Parathyroid adenoma (tissue), 2 donors: ENCODE measurements at regions not wholly inside any gene's neighbourhood (a gene's known extent, or its start where the extent isn't known, plus 50 kb on each side); places are given as distances from the start of the nearest gene placed in this dataset.

Experiments used
- H2AFZ ChIP-seq: fragments of 300-600 bp; sonication (generic); one replicate; pipeline ENCODE4 v1.7.0; 2017; ENCODE audit warnings: antibody characterized with exemption, mild to moderate bottlenecking
- H3K27ac ChIP-seq: fragments of 300-600 bp; sonication (generic); one replicate; pipeline ENCODE4 v1.7.0; 2017
- H3K27me3 ChIP-seq: fragments of 300-600 bp; sonication (generic); one replicate; pipeline ENCODE4 v1.7.0; 2017; ENCODE audit warnings: low read length; ENCODE audit not compliant: control insufficient read depth, insufficient read depth
- H3K36me3 ChIP-seq: fragments of 300-600 bp; sonication (generic); one replicate; pipeline ENCODE4 v1.7.0; 2017; ENCODE audit warnings: low read length; ENCODE audit not compliant: control insufficient read depth, insufficient read depth
- H3K4me1 ChIP-seq: fragments of 300-600 bp; sonication (generic); one replicate; pipeline ENCODE4 v1.7.0; 2017; ENCODE audit warnings: control low read depth
- H3K4me2 ChIP-seq: fragments of 300-600 bp; sonication (generic); one replicate; pipeline ENCODE4 v1.7.0; 2017; ENCODE audit warnings: low read length
- H3K4me3 ChIP-seq: fragments of 300-600 bp; sonication (generic); one replicate; pipeline ENCODE4 v1.7.0; 2017; ENCODE audit warnings: low read depth, low read length
- H3K79me2 ChIP-seq: fragments of 300-600 bp; sonication (generic); one replicate; pipeline ENCODE4 v1.7.0; 2017; ENCODE audit warnings: control low read depth
- H3K9ac ChIP-seq: fragments of 300-600 bp; sonication (generic); one replicate; pipeline ENCODE4 v1.7.0; 2017; ENCODE audit warnings: mild to moderate bottlenecking
- H3K9me3 ChIP-seq: fragments of 300-600 bp; sonication (generic); one replicate; pipeline ENCODE4 v1.7.0; 2017; ENCODE audit warnings: low read length; ENCODE audit not compliant: control insufficient read depth
- TF ChIP-seq, protein P1 (sequence below): fragments of 300-600 bp; sonication (generic); IDR thresholded peaks from one replicate; pipeline ENCODE4 v1.7.0; 2017; ENCODE audit warnings: antibody characterized with exemption, mild to moderate bottlenecking
- donor health status: primary hyperparathyroidism.

DNA sequence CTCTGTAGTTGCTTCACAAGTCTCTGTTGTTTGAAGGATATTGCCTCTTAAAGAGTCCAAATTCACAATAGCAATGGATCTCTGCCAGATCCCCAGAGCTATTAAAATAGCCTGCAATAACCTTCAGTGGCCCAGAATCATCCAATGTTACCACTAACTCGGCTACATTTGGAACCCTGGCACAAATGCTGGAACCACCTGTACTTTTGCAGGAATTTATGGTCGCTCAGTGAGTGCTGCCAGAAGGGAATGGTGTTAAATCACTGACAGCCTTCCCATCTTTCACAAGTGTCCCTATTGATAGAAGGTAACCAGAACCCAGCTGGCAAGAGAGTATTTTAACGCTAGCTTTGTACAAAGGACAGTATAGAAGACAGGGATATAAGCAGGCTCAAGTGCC, 298.8 kb upstream of the PLSCR5 start:
- Histone ChIP-seq H3K36me3 (no peaks in the 10 kb centered on the region), H3K9ac (no peak overlapping the region), H3K79me2 (no peaks in the 10 kb centered on the region), H3K9me3 (no peaks in the 10 kb centered on the region), H3K4me2 (no peak overlapping the region), H3K4me3 (no peak overlapping the region), H3K4me1 (no peaks in the 10 kb centered on the region), H2AFZ (no peak overlapping the region), H3K27ac (no peak overlapping the region), H3K27me3 (no peaks in the 10 kb centered on the region)
- TF ChIP-seq, protein P1, sequence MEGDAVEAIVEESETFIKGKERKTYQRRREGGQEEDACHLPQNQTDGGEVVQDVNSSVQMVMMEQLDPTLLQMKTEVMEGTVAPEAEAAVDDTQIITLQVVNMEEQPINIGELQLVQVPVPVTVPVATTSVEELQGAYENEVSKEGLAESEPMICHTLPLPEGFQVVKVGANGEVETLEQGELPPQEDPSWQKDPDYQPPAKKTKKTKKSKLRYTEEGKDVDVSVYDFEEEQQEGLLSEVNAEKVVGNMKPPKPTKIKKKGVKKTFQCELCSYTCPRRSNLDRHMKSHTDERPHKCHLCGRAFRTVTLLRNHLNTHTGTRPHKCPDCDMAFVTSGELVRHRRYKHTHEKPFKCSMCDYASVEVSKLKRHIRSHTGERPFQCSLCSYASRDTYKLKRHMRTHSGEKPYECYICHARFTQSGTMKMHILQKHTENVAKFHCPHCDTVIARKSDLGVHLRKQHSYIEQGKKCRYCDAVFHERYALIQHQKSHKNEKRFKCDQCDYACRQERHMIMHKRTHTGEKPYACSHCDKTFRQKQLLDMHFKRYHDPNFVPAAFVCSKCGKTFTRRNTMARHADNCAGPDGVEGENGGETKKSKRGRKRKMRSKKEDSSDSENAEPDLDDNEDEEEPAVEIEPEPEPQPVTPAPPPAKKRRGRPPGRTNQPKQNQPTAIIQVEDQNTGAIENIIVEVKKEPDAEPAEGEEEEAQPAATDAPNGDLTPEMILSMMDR, result no peak

DNA sequence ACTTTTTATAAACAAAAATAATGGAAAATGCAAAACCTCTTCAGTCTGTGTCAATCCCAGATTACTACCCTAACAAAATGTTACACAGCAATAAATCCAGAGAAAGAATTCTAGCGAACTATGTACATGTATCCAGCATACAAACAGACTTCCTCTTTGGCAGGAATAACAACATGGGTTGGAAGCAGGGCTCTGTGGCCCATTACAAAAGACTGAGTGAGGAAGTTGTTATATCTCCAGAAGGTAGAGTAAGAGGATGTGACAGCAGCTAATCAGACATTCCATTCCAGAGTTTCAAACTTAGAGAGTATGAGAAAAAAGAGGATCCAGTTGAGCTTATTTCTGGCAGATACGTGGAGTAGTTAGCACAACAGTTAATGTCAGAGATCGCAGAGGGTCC, 294.0 kb upstream of the PLSCR5 start:
- no peaks in the 10 kb centered on the region for H3K9me3 ChIP-seq

DNA sequence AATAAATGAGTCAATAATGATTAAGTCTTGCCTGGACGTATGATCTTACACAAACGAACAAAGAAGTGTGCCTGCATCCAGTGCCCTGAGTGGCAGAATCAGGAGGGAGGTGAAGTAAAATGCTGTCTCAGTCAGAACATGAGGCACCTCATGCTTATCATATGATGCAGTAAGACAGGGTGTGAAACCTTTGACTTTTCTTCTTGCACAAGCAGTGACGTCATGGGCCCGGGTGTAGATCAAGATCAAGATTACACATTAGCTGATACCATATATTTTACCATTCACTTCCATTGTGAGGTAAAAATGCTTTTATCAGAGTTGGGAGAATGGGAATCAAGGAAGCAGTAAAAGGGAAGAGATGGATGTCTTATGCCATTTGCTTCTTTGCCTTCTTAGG, 291.6 kb upstream of the PLSCR5 start:
- Histone ChIP-seq H3K4me2 (no peak overlapping the region), H3K9ac (no peak overlapping the region), H3K4me1 (no peaks in the 10 kb centered on the region), H3K79me2 (no peaks in the 10 kb centered on the region), H2AFZ (no peak overlapping the region), H3K9me3 (no peaks in the 10 kb centered on the region), H3K36me3 (no peaks in the 10 kb centered on the region), H3K27me3 (no peaks in the 10 kb centered on the region), H3K4me3 (no peak overlapping the region), H3K27ac (no peak overlapping the region)
- TF ChIP-seq, protein P1, result no peak

More for the DNA sequence above, 294.0 kb upstream of the PLSCR5 start:
- H3K9ac ChIP-seq, result no peak overlapping the region
- no peak overlapping the region for H3K27ac ChIP-seq
- H3K4me1 ChIP-seq, result no peaks in the 10 kb centered on the region
- H3K36me3 ChIP-seq, result no peaks in the 10 kb centered on the region
- no peak overlapping the region for H3K4me2 ChIP-seq
- H3K79me2 ChIP-seq, result no peaks in the 10 kb centered on the region
- H3K27me3 ChIP-seq, result no peaks in the 10 kb centered on the region
- H2AFZ ChIP-seq, result no peak overlapping the region
- TF ChIP-seq, protein P1, result no peak
- no peak overlapping the region for H3K4me3 ChIP-seq

DNA sequence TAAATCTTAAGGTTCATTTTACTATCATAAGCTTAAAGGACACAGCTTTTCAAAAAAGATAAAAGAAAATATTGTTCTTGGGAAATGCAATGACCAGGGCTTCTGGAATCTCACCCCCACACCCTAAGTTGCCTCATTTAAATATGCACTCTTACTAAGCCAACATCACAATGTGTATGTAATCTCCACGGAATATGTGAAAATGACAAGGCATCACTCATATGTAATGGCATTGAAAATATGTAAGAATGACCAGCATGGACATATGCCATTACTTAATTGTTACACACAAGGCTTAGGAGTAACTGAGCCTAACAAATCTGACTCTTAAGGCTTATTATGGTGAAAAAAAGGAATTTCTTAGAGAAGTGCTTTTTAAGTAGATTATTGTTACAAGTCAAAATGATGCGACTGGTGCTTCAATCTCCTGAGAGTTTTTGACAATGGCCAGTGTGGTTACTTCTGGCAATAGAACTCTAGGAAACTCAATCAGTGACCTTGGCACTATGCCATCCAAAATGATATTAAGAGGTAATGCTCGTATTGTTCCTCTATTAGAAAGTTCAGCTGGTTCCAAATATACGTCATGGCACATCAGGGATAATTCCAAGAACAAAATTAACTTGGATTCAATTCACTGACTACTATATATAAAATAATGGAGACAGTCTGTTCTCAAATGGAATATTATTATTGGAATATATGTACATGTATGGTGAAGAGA, 290.0 kb upstream of the PLSCR5 start:
- H3K9ac ChIP-seq, result no peak overlapping the region
- H3K4me1 ChIP-seq, result no peaks in the 10 kb centered on the region
- H3K4me3 ChIP-seq, result no peak overlapping the region
- no peaks in the 10 kb centered on the region for H3K79me2 ChIP-seq
- no peak overlapping the region for H3K4me2 ChIP-seq
- H3K9me3 ChIP-seq, result no peaks in the 10 kb centered on the region
- no peaks in the 10 kb centered on the region for H3K36me3 ChIP-seq
- no peak overlapping the region for H3K27ac ChIP-seq
- H3K27me3 ChIP-seq, result no peaks in the 10 kb centered on the region
- H2AFZ ChIP-seq, result no peak overlapping the region
- TF ChIP-seq, protein P1, result no peak

DNA sequence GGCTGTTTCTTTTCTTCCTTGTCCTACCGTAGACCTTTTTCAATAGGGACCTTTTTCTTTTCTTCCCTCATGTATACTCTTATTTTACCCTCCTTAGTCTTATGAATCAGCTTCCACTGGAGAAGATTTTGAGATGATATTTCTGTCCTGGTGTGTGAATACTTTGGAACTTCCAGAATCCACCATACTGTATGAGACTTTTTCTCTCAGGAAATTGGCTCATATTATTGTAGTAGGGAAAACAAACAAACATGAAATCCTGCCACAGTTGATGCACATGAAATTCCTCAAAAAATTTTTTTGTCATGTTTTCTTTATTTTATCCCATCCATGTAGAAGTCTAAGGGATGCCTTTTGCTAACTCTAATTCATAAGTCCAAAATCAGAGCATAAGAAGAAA, 289.3 kb upstream of the PLSCR5 start:
- no peak overlapping the region for H3K27ac ChIP-seq
- H2AFZ ChIP-seq, result no peak overlapping the region
- H3K4me3 ChIP-seq, result no peak overlapping the region
- no peak overlapping the region for H3K9ac ChIP-seq
- no peaks in the 10 kb centered on the region for H3K4me1 ChIP-seq
- H3K4me2 ChIP-seq, result no peak overlapping the region
- H3K9me3 ChIP-seq, result no peaks in the 10 kb centered on the region
- no peaks in the 10 kb centered on the region for H3K79me2 ChIP-seq
- H3K27me3 ChIP-seq, result no peaks in the 10 kb centered on the region
- TF ChIP-seq, protein P1, result no peak
- no peaks in the 10 kb centered on the region for H3K36me3 ChIP-seq
